ENCODE measurements at regions not wholly inside any gene's neighbourhood (a gene's known extent, or its start where the extent isn't known, plus 50 kb on each side); places are given as distances from the start of the nearest gene placed in this dataset.

DNA sequence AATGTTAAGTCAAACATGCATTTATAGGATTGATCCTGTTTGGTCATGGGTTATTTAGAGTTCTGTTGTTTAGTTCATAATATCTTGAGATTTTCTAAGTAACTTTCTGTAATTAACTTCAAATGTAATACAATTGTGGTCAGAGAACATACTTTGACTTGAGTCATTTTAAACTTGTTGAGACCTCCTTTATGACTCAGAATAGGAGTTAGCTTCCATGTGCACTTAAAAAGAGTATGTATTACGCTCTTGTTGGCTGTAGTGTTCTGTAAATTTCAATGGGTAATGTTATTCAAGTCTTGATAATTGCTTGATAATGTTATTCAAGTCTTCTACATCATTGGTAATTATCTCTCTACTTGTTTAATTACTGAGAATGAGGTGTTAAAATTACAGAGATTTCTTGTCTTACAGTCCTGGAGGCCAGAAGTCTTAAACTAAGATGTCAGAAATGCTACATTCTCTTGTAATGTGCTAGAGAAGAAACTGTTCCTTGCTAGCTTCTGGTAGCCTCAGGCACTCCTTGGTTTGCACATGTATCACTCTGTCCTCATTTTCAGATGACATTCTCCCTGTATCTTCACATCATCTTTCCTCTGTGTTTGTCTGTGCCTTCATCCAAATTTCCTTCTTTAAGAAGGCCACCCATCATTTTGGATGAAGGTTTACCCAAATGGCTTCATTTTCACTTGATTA is 197.3 kb downstream of the TMTC3 start:
- no peak for DNase-seq (ENCODE audit: low spot score)
- H3K36me3 ChIP-seq = no peaks in the 10 kb centered on the region
- no peak overlapping the region for H2AFZ ChIP-seq (replicated peaks)
- H3K9me3 Mint-ChIP-seq = no peaks in the 10 kb centered on the region
- no peaks in the 10 kb centered on the region for H3K9me3 ChIP-seq (ENCODE audit: low read depth)
- H3F3A ChIP-seq (ENCODE audit: low read depth) = no peaks in the 10 kb centered on the region
- H3K79me2 ChIP-seq (ENCODE audit: low read depth) = no peaks in the 10 kb centered on the region
- no peak overlapping the region for H3K4me2 ChIP-seq
- H3K9ac ChIP-seq = no peak overlapping the region
- H3K4me3 Mint-ChIP-seq = no peak overlapping the region
- no peak overlapping the region for H3K27ac Mint-ChIP-seq
- no peaks in the 10 kb centered on the region for H3K36me3 Mint-ChIP-seq
- no peaks in the 10 kb centered on the region for H3K27me3 Mint-ChIP-seq (ENCODE audit: insufficient read depth, low read depth)
- H3K4me1 ChIP-seq = peaks cover 4% of the 10 kb centered on the region
- no peak overlapping the region for H3K27ac ChIP-seq
- H3K4me1 Mint-ChIP-seq = peaks cover 6% of the 10 kb centered on the region
- no peaks in the 10 kb centered on the region for H3K27me3 ChIP-seq
- H4K20me1 ChIP-seq (ENCODE audit: low read depth) = no peaks in the 10 kb centered on the region
- TF ChIP-seq EZH2 (IDR thresholded peaks at IDR 0.05) (no peak), EZH2phosphoT487 (IDR thresholded peaks at IDR 0.05) (no peak)
- TF ChIP-seq, protein P1, sequence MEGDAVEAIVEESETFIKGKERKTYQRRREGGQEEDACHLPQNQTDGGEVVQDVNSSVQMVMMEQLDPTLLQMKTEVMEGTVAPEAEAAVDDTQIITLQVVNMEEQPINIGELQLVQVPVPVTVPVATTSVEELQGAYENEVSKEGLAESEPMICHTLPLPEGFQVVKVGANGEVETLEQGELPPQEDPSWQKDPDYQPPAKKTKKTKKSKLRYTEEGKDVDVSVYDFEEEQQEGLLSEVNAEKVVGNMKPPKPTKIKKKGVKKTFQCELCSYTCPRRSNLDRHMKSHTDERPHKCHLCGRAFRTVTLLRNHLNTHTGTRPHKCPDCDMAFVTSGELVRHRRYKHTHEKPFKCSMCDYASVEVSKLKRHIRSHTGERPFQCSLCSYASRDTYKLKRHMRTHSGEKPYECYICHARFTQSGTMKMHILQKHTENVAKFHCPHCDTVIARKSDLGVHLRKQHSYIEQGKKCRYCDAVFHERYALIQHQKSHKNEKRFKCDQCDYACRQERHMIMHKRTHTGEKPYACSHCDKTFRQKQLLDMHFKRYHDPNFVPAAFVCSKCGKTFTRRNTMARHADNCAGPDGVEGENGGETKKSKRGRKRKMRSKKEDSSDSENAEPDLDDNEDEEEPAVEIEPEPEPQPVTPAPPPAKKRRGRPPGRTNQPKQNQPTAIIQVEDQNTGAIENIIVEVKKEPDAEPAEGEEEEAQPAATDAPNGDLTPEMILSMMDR (IDR thresholded peaks at IDR 0.05) = no peak
- no peak overlapping the region for H3K4me3 ChIP-seq

DNA sequence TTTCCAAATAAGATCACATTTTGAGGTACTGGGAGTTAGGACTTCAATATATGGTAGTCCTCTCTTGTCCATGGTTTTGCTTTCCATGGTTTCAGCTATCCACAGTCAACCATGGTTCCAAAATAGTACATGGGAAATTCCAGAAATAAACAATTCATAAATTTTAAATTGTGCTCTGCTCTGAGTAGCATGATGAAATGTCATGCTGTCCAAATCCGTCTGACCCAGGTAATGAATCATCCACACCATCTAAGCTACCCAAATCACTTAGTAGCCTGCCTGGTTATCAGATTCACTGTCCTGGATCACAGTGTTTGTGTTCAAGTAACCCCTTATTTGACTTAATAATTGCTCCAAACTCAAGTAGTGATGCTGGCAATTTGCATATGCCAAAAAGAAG is 197.9 kb downstream of the TMTC3 start:
- H3F3A ChIP-seq (ENCODE audit: low read depth) = no peaks in the 10 kb centered on the region
- H3K27ac Mint-ChIP-seq = no peak overlapping the region
- H3K4me1 ChIP-seq = peaks cover 3% of the 10 kb centered on the region
- no peaks in the 10 kb centered on the region for H3K36me3 ChIP-seq
- H2AFZ ChIP-seq (replicated peaks) = no peak overlapping the region
- H3K27ac ChIP-seq = no peak overlapping the region
- DNase-seq (ENCODE audit: low spot score) = no peak
- peaks cover 8% of the 10 kb centered on the region for H3K4me1 Mint-ChIP-seq
- no peaks in the 10 kb centered on the region for H3K9me3 Mint-ChIP-seq
- no peak overlapping the region for H3K4me3 ChIP-seq
- H3K27me3 ChIP-seq = no peaks in the 10 kb centered on the region
- no peak overlapping the region for H3K4me3 Mint-ChIP-seq
- no peaks in the 10 kb centered on the region for H3K79me2 ChIP-seq (ENCODE audit: low read depth)
- H3K36me3 Mint-ChIP-seq = no peaks in the 10 kb centered on the region
- TF ChIP-seq EZH2 (IDR thresholded peaks at IDR 0.05) (no peak), EZH2phosphoT487 (IDR thresholded peaks at IDR 0.05) (no peak)
- TF ChIP-seq, protein P1 (IDR thresholded peaks at IDR 0.05) = no peak
- H3K9ac ChIP-seq = no peak overlapping the region
- H4K20me1 ChIP-seq (ENCODE audit: low read depth) = no peaks in the 10 kb centered on the region
- no peak overlapping the region for H3K4me2 ChIP-seq
- no peaks in the 10 kb centered on the region for H3K27me3 Mint-ChIP-seq (ENCODE audit: insufficient read depth, low read depth)
- no peaks in the 10 kb centered on the region for H3K9me3 ChIP-seq (ENCODE audit: low read depth)

DNA sequence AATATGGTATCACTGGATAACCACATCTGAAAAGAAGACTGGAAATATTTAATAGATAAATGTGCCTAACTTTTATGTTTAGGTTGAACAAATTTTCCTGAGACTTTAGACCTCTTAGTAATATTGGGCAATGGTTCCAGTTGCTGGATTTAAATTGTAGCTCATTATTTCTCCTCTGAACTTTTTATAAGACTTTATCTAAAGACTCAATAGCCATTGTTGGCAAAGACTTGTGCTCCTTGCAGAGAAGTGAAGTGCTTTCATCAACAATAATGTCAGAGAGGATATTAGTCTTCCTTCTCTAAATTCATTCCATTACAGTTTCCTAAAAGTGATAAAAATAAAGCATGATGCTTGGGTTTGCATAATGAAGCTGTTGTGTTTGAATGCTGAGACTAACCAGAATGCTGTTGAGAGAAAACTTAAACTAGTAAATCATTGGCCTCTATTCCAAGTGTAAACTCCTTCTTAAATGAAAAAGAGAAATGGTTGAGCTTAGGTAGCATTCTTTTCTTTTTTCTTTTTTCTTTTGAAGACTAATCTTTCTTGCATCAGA is 200.2 kb downstream of the TMTC3 start:
- H4K20me1 ChIP-seq (ENCODE audit: low read depth) = no peaks in the 10 kb centered on the region
- H3K79me2 ChIP-seq (ENCODE audit: low read depth) = no peaks in the 10 kb centered on the region
- no peak for DNase-seq (ENCODE audit: low spot score)
- no peak overlapping the region for H3K27ac Mint-ChIP-seq
- no peak overlapping the region for H3K4me3 Mint-ChIP-seq
- H3F3A ChIP-seq (ENCODE audit: low read depth) = no peaks in the 10 kb centered on the region
- H3K36me3 ChIP-seq = no peaks in the 10 kb centered on the region
- H2AFZ ChIP-seq (replicated peaks) = no peak overlapping the region
- no peaks in the 10 kb centered on the region for H3K9me3 ChIP-seq (ENCODE audit: low read depth)
- peaks cover 2% of the 10 kb centered on the region for H3K9me3 Mint-ChIP-seq
- no peaks in the 10 kb centered on the region for H3K27me3 ChIP-seq
- no peak overlapping the region for H3K9ac ChIP-seq
- H3K4me2 ChIP-seq = no peak overlapping the region
- peaks cover 13% of the 10 kb centered on the region for H3K4me1 Mint-ChIP-seq
- no peaks in the 10 kb centered on the region for H3K36me3 Mint-ChIP-seq
- H3K27me3 Mint-ChIP-seq (ENCODE audit: insufficient read depth, low read depth) = no peaks in the 10 kb centered on the region
- no peak overlapping the region for H3K27ac ChIP-seq
- peaks cover 11% of the 10 kb centered on the region for H3K4me1 ChIP-seq
- H3K4me3 ChIP-seq = no peak overlapping the region
- TF ChIP-seq EZH2phosphoT487 (IDR thresholded peaks at IDR 0.05) (no peak), EZH2 (IDR thresholded peaks at IDR 0.05) (no peak)
- TF ChIP-seq, protein P1 (IDR thresholded peaks at IDR 0.05) = no peak
